Neural cell (in vitro differentiated cells): ENCODE measurements at regions not wholly inside any gene's neighbourhood (a gene's known extent, or its start where the extent isn't known, plus 50 kb on each side); places are given as distances from the start of the nearest gene placed in this dataset.

Experiments used
- H2AFZ ChIP-seq: fragments of 200-600, 300-800 bp; sonication (generic), shearing (Covaris generic); 2 replicates; pipeline ENCODE4 v1.6.0; 2014; ENCODE audit warnings: low read depth, mild to moderate bottlenecking, antibody characterized with exemption, low read length, moderate library complexity
- H3F3A ChIP-seq: fragments of 200-600 bp; shearing (Covaris generic); 2 replicates; pipeline ENCODE4 v1.6.1; 2016; ENCODE audit warnings: mild to moderate bottlenecking, moderate library complexity, mixed read lengths, antibody characterized with exemption, low read length; ENCODE audit not compliant: insufficient read depth, poor library complexity, severe bottlenecking
- H3K27ac ChIP-seq: fragments of 200-600, 300-800 bp; sonication (generic), shearing (Covaris generic); 2 replicates; pipeline ENCODE4 v1.5.1; 2014; ENCODE audit warnings: mild to moderate bottlenecking, low read length, moderate library complexity
- H3K27me3 ChIP-seq: fragments of 300-800, 200-600 bp; sonication (generic), shearing (Covaris generic); 2 replicates; pipeline ENCODE4 v1.6.0; 2014; ENCODE audit warnings: mild to moderate bottlenecking, low read depth, low read length, moderate library complexity; ENCODE audit not compliant: insufficient read depth
- H3K36me3 ChIP-seq: fragments of 300-800, 200-600 bp; sonication (generic), shearing (Covaris generic); 2 replicates; pipeline ENCODE4 v1.5.1; 2014; ENCODE audit warnings: mild to moderate bottlenecking, antibody characterized with exemption, low read length, moderate library complexity; ENCODE audit not compliant: insufficient read depth
- H3K4me2 ChIP-seq: fragments of 300-800, 200-600 bp; sonication (generic), shearing (Covaris generic); 2 replicates; pipeline ENCODE4 v1.6.0; 2014; ENCODE audit warnings: mild to moderate bottlenecking, low read length
- H3K4me3 ChIP-seq: fragments of 300-800, 200-600 bp; sonication (generic), shearing (Covaris generic); 2 replicates; pipeline ENCODE4 v1.5.1; 2014; ENCODE audit warnings: mild to moderate bottlenecking, low read length, moderate library complexity
- H3K79me2 ChIP-seq: fragments of 200-600 bp; shearing (Covaris generic); replicated peaks from 2 replicates; pipeline ENCODE4 v1.6.0; 2014; ENCODE audit warnings: mild to moderate bottlenecking, low read length, moderate library complexity; ENCODE audit not compliant: insufficient read depth
- H3K9ac ChIP-seq: fragments of 300-800, 200-600 bp; sonication (generic), shearing (Covaris generic); 2 replicates; pipeline ENCODE4 v1.6.1; 2016; ENCODE audit warnings: mild to moderate bottlenecking, low read length, mixed read lengths
- H3K9me2 ChIP-seq: fragments of 200-600 bp; shearing (Covaris generic); 2 replicates; pipeline ENCODE4 v1.6.1; 2016; ENCODE audit warnings: mild to moderate bottlenecking, low read length, mixed read lengths; ENCODE audit not compliant: insufficient read depth
- H3K9me3 ChIP-seq: fragments of 200-600, 300-800 bp; sonication (generic), shearing (Covaris generic); 2 replicates; pipeline ENCODE4 v1.6.1; 2016; ENCODE audit warnings: mild to moderate bottlenecking, mixed run types, low read length, moderate library complexity, mixed read lengths
- H4K20me1 ChIP-seq: fragments of 200-600 bp; shearing (Covaris generic); 2 replicates; pipeline ENCODE4 v1.6.1; 2016; ENCODE audit warnings: mild to moderate bottlenecking, mixed run types; ENCODE audit not compliant: insufficient read depth
- EP300 ChIP-seq: fragments of 450-650 bp; conservative IDR thresholded peaks from 2 replicates; pipeline ENCODE4 v1.6.1; 2014; ENCODE audit warnings: antibody characterized with exemption, mild to moderate bottlenecking, moderate library complexity; ENCODE audit not compliant: poor library complexity, severe bottlenecking
- EZH2 ChIP-seq: fragments of 200-600, 300-800 bp; shearing (Covaris generic), sonication (generic); IDR thresholded peaks from 2 replicates; pipeline ENCODE4 v1.6.1; 2014; ENCODE audit warnings: antibody characterized with exemption, low read length, borderline replicate concordance, mild to moderate bottlenecking; ENCODE audit not compliant: insufficient read depth, poor library complexity, severe bottlenecking
- MXI1 ChIP-seq: fragments of 450-650 bp; conservative IDR thresholded peaks from 2 replicates; pipeline ENCODE4 v1.6.1; 2014; ENCODE audit warnings: antibody characterized with exemption, mild to moderate bottlenecking; ENCODE audit not compliant: poor library complexity, severe bottlenecking
- POLR2AphosphoS5 ChIP-seq: IDR thresholded peaks from 2 replicates; pipeline ENCODE4 v1.6.1; 2012
- RAD21 ChIP-seq: fragments of 450-650 bp; conservative IDR thresholded peaks from 2 replicates; pipeline ENCODE4 v1.6.1; 2014; ENCODE audit warnings: antibody characterized with exemption, mild to moderate bottlenecking, moderate library complexity
- SMC3 ChIP-seq: fragments of 450-650 bp; conservative IDR thresholded peaks from 2 replicates; pipeline ENCODE4 v1.6.1; 2014; ENCODE audit warnings: antibody characterized with exemption, mild to moderate bottlenecking, moderate library complexity; ENCODE audit not compliant: poor library complexity
- TAF1 ChIP-seq: IDR thresholded peaks from 2 replicates; pipeline ENCODE4 v1.6.1; 2012; ENCODE audit warnings: low read depth
- TF ChIP-seq, protein P1 (sequence below): fragments of 450-650 bp; IDR thresholded peaks from 2 replicates; pipeline ENCODE4 v1.5.1; 2014; ENCODE audit warnings: antibody characterized with exemption, mild to moderate bottlenecking, moderate library complexity; ENCODE audit not compliant: poor library complexity, severe bottlenecking
- TF ChIP-seq, protein P2 (sequence below): IDR thresholded peaks from 2 replicates; pipeline ENCODE4 v1.6.1; 2012; ENCODE audit warnings: borderline replicate concordance

DNA sequence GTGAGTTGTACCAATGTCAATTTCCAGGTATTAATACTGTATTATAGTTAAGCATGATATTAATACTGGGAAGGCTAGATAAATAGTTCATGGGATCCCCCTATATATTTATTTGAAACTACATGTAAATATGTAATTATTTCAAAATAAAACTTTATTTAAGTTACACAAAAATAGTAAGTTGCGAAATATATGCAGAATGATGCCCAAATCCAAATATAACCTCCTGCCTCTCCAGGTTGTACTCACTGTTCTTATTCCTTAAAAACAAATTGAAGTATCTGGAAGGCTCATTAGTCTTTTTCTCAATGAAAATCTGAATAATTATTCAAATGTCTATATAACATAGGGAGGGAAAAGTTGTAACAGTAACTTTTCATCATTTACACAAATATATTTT lies 161.9 kb upstream of the DEFB112 start:
- no peak overlapping the region for H3K9ac ChIP-seq
- H3K9me3 ChIP-seq, result no peaks in the 10 kb centered on the region
- H4K20me1 ChIP-seq, result no peaks in the 10 kb centered on the region
- no peak overlapping the region for H2AFZ ChIP-seq
- H3F3A ChIP-seq, result no peaks in the 10 kb centered on the region
- no peak overlapping the region for H3K4me2 ChIP-seq
- H3K9me2 ChIP-seq, result no peaks in the 10 kb centered on the region
- H3K79me2 ChIP-seq, result no peaks in the 10 kb centered on the region
- H3K27me3 ChIP-seq, result no peaks in the 10 kb centered on the region
- no peaks in the 10 kb centered on the region for H3K36me3 ChIP-seq
- H3K4me3 ChIP-seq, result no peak overlapping the region
- no peak overlapping the region for H3K27ac ChIP-seq
- no peak for TF ChIP-seq TAF1
- no peak for TF ChIP-seq EP300
- TF ChIP-seq MXI1, result no peak
- TF ChIP-seq EZH2, result no peak
- no peak for TF ChIP-seq RAD21
- TF ChIP-seq POLR2AphosphoS5, result no peak
- TF ChIP-seq, protein P1, sequence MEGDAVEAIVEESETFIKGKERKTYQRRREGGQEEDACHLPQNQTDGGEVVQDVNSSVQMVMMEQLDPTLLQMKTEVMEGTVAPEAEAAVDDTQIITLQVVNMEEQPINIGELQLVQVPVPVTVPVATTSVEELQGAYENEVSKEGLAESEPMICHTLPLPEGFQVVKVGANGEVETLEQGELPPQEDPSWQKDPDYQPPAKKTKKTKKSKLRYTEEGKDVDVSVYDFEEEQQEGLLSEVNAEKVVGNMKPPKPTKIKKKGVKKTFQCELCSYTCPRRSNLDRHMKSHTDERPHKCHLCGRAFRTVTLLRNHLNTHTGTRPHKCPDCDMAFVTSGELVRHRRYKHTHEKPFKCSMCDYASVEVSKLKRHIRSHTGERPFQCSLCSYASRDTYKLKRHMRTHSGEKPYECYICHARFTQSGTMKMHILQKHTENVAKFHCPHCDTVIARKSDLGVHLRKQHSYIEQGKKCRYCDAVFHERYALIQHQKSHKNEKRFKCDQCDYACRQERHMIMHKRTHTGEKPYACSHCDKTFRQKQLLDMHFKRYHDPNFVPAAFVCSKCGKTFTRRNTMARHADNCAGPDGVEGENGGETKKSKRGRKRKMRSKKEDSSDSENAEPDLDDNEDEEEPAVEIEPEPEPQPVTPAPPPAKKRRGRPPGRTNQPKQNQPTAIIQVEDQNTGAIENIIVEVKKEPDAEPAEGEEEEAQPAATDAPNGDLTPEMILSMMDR, result no peak
- TF ChIP-seq SMC3, result no peak
- TF ChIP-seq, protein P2, sequence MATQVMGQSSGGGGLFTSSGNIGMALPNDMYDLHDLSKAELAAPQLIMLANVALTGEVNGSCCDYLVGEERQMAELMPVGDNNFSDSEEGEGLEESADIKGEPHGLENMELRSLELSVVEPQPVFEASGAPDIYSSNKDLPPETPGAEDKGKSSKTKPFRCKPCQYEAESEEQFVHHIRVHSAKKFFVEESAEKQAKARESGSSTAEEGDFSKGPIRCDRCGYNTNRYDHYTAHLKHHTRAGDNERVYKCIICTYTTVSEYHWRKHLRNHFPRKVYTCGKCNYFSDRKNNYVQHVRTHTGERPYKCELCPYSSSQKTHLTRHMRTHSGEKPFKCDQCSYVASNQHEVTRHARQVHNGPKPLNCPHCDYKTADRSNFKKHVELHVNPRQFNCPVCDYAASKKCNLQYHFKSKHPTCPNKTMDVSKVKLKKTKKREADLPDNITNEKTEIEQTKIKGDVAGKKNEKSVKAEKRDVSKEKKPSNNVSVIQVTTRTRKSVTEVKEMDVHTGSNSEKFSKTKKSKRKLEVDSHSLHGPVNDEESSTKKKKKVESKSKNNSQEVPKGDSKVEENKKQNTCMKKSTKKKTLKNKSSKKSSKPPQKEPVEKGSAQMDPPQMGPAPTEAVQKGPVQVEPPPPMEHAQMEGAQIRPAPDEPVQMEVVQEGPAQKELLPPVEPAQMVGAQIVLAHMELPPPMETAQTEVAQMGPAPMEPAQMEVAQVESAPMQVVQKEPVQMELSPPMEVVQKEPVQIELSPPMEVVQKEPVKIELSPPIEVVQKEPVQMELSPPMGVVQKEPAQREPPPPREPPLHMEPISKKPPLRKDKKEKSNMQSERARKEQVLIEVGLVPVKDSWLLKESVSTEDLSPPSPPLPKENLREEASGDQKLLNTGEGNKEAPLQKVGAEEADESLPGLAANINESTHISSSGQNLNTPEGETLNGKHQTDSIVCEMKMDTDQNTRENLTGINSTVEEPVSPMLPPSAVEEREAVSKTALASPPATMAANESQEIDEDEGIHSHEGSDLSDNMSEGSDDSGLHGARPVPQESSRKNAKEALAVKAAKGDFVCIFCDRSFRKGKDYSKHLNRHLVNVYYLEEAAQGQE, result no peak

DNA sequence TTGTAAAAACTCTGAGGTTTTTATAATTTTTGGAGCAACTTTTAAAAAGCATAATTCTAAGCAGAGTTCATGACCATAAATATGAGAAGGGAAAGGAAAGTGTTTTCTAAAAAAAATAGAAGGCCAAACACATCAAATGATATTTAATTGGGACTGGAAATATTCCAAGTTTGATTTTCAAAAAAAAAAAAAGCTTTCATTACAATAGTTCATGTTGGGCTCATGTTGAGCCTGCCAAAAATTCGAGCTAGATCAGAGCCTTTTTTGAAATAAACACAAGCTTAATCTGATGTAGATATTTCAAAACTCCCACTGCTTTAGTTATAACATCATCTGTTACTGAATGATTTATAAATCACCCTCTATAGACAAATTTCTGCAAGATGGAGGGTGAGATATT lies 163.4 kb upstream of the DEFB112 start:
- Histone ChIP-seq H3K79me2 (no peaks in the 10 kb centered on the region), H3K4me3 (no peak overlapping the region), H2AFZ (no peak overlapping the region), H3K4me2 (no peak overlapping the region), H3K9me2 (no peaks in the 10 kb centered on the region), H3K9me3 (no peaks in the 10 kb centered on the region), H3K27me3 (no peaks in the 10 kb centered on the region), H3K36me3 (no peaks in the 10 kb centered on the region), H3F3A (no peaks in the 10 kb centered on the region), H3K27ac (no peak overlapping the region), H3K9ac (no peak overlapping the region), H4K20me1 (no peaks in the 10 kb centered on the region)
- TF ChIP-seq POLR2AphosphoS5 (no peak), EP300 (no peak), TAF1 (no peak), MXI1 (no peak), RAD21 (no peak), EZH2 (no peak), SMC3 (no peak)
- TF ChIP-seq, protein P1, result no peak
- TF ChIP-seq, protein P2, result no peak
